ENCODE measurements at regions not wholly inside any gene's neighbourhood (a gene's known extent, or its start where the extent isn't known, plus 50 kb on each side); places are given as distances from the start of the nearest gene placed in this dataset.

DNA sequence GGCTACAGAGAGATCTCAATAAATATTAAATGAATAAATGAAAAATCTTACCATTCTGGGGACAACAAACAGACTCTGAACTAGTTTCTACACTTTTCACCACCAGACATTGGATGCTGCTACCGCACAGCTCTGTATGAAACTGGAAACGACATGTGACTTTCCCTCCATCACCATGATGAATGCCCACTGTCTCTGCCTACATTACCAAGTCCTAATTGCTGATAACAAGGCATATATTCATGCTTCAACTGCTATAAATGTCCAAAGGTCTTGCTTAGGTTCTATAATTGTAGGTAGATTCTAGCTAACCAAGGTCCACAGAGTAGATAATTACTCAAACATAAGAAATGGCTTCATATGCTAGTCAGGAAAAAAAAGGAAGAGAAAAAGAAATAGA, 399.4 kb upstream of the ADGRL3 start:
- H3K4me1 Mint-ChIP-seq (ENCODE audit: low read depth): no peaks in the 10 kb centered on the region
- H3K27ac Mint-ChIP-seq: no peak overlapping the region
- no peaks in the 10 kb centered on the region for H3K27me3 Mint-ChIP-seq (ENCODE audit: low read depth)
- no peak overlapping the region for H3K4me3 Mint-ChIP-seq (ENCODE audit: low read depth)
- H3K9me3 Mint-ChIP-seq: peaks cover 4% of the 10 kb centered on the region
- no peaks in the 10 kb centered on the region for H3K36me3 Mint-ChIP-seq (ENCODE audit: low read depth)
- DNase-seq (ENCODE audit: low spot score): no peak
- intact Hi-C loops (cut with micrococcal nuclease): no loop called here

DNA sequence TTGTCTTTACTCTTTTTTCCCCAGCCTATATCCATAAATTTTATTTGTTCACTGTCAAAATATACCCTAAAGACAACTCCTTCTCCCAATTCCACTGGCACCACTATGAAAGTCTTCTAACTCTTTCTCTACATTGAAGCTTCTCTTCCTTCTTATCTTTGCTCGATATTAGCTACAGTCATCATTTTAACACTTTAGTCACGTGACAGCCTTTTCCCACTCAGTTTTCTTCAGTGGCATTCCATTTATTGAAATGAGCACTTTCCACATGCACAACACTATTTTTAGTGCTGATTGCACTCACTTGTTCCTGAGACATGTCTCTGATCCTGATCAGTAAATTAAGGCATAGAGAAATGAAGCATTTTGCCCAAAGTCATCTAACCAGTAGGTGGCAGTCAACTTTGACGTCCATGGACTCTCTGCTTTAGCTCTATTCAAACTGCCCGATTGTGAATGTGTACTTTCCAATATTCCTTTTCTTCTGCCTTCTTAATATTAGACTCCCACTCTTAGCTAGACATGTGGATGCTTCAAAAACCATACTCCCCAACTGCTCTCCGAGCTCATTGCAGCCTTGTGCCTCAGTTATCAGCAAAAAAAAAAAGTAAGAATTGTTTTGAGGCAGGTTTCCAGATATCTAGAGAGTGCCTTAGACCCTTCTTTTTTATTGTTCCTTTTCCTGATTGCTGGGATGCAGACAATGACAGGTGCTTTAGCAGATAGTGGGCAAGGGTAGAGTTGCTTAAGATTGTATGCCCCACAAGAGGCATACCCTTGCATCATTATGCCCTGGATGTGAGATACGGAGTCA, 394.4 kb upstream of the ADGRL3 start:
- DNase-seq (ENCODE audit: low spot score): no peak
- intact Hi-C loops (cut with micrococcal nuclease): no loop called here
- H3K27ac Mint-ChIP-seq: no peak overlapping the region
- H3K27me3 Mint-ChIP-seq (ENCODE audit: low read depth): no peaks in the 10 kb centered on the region
- H3K4me3 Mint-ChIP-seq (ENCODE audit: low read depth): no peak overlapping the region
- no peaks in the 10 kb centered on the region for H3K4me1 Mint-ChIP-seq (ENCODE audit: low read depth)
- H3K36me3 Mint-ChIP-seq (ENCODE audit: low read depth): no peaks in the 10 kb centered on the region
- no peaks in the 10 kb centered on the region for H3K9me3 Mint-ChIP-seq

DNA sequence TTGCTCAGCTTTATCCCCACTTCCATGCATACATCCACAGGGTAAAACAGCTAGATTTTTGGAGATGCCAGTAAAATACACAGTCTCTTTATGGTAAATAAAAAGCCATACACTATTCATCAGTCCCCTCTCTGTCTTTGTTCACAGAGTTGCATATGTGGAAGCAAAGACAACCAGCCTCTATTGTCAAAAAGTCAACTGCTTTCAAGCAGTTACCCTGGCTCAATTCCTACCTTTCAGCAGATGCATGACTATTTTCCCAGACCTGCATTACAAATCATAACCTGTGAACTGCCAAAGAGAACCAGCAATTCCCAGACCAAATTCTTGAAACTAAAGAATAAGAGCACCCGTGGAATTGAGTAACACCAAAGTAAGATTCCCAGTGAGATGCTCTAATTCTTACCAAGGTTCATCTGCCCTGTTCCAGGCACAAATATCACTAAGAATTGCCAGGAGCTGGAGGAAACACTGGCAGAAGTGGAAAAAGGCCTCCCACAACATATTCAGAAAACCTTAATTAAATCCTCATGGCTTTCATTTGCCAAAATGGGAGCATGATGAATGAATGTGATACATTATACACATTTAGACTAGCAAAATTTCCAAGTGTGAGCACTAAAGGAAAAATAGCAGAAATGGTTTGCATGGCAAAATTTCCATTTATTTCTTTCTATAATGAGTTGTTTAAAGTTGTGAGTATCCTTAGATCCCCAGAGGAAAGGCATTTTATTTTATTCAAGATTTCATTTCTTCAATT, 391.2 kb upstream of the ADGRL3 start:
- Mint-ChIP-seq H3K4me3 (ENCODE audit: low read depth) (no peak overlapping the region), H3K36me3 (ENCODE audit: low read depth) (no peaks in the 10 kb centered on the region), H3K4me1 (ENCODE audit: low read depth) (no peaks in the 10 kb centered on the region), H3K27me3 (ENCODE audit: low read depth) (no peaks in the 10 kb centered on the region), H3K9me3 (peaks cover 5% of the 10 kb centered on the region), H3K27ac (no peak overlapping the region)
- DNase-seq (ENCODE audit: low spot score): no peak
- intact Hi-C loops (cut with micrococcal nuclease): no loop called here

DNA sequence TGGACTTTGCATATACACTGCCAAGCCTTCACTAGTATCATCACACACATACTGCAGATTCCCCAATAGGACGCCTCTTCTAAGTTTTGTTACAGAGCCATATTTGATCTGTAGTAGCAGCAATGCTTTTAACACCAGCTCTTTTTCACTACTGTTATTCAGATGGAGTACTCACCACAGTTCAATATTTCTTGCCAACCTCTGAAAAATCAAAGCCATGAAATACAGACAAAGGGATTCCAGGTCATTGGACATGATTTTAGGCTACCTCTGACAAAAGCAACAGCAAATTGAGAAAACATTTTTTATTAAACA, 390.7 kb upstream of the ADGRL3 start:
- Mint-ChIP-seq H3K4me1 (ENCODE audit: low read depth) (no peaks in the 10 kb centered on the region), H3K27me3 (ENCODE audit: low read depth) (no peaks in the 10 kb centered on the region), H3K27ac (no peak overlapping the region), H3K4me3 (ENCODE audit: low read depth) (no peak overlapping the region), H3K36me3 (ENCODE audit: low read depth) (no peaks in the 10 kb centered on the region), H3K9me3 (peaks cover 5% of the 10 kb centered on the region)
- intact Hi-C loops (cut with micrococcal nuclease): no loop called here
- no peak for DNase-seq (ENCODE audit: low spot score)

DNA sequence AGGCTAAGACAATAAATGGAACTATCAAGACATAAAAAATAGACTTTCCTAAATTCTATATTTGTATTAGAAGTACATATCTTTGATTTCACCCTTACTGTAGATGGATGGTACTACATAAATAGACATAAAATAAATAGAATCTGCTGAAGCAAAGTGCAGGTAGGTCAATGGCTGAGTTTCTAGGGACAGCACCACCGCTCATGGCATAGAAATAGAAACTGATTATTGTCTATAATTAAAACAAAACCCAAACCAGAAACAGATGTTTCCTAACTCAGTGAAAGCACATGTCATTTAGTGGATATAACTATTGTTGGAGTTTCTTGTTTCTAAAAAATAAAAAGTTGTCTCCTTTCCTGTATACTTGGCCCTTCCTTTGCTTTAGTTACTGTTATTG, 387.3 kb upstream of the ADGRL3 start:
- Mint-ChIP-seq H3K36me3 (ENCODE audit: low read depth) (no peaks in the 10 kb centered on the region), H3K4me3 (ENCODE audit: low read depth) (no peak overlapping the region), H3K27me3 (ENCODE audit: low read depth) (no peaks in the 10 kb centered on the region), H3K4me1 (ENCODE audit: low read depth) (no peaks in the 10 kb centered on the region), H3K9me3 (peaks cover 14% of the 10 kb centered on the region), H3K27ac (no peak overlapping the region)
- DNase-seq (ENCODE audit: low spot score): no peak
- intact Hi-C loops (cut with micrococcal nuclease): no loop called here

DNA sequence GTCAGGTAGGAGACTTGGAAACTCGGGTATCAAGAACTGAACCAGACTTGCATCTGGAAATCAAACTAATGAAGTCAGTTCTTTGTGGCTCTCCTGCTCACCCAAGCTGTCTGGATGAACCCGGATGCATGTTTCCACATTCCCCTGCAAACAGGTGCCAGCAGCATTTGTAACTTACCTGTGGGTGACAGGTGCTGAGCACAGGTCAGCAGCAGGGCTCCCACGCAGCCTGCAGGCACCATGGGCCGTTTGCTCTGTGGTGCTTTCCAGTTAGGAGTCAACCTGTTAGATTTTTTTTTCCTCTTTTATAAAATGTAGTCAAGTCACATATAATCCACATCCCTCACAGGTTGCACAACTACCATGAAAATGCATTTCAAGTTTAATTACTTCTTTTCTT, 385.6 kb upstream of the ADGRL3 start:
- no peaks in the 10 kb centered on the region for H3K4me1 Mint-ChIP-seq (ENCODE audit: low read depth)
- H3K36me3 Mint-ChIP-seq (ENCODE audit: low read depth): no peaks in the 10 kb centered on the region
- H3K27me3 Mint-ChIP-seq (ENCODE audit: low read depth): no peaks in the 10 kb centered on the region
- H3K9me3 Mint-ChIP-seq: peaks cover 18% of the 10 kb centered on the region
- no peak overlapping the region for H3K27ac Mint-ChIP-seq
- intact Hi-C loops (cut with micrococcal nuclease): no loop called here
- no peak for DNase-seq (ENCODE audit: low spot score)
- no peak overlapping the region for H3K4me3 Mint-ChIP-seq (ENCODE audit: low read depth)

DNA sequence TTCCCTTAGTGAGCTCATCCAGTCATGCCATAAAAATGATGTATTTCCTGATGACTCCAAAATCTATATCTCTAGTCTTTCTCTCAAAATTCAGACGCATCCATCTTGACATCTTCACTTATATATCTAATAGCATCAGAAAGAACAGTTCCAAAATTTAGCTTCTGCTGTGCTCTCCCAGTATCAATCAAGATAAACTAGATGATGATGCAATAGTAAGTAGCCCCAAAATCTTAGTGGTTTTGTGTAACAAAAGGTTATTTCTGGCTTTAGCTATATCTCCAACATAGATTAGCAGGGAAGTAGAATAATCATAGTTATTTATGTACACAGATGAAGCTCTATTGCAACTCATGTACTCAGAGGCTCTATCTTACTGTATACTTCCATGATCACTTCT, 382.5 kb upstream of the ADGRL3 start:
- intact Hi-C loops (cut with micrococcal nuclease): no loop called here
- Mint-ChIP-seq H3K4me3 (ENCODE audit: low read depth) (no peak overlapping the region), H3K4me1 (ENCODE audit: low read depth) (no peaks in the 10 kb centered on the region), H3K36me3 (ENCODE audit: low read depth) (no peaks in the 10 kb centered on the region), H3K27ac (no peak overlapping the region), H3K9me3 (peaks cover 28% of the 10 kb centered on the region), H3K27me3 (ENCODE audit: low read depth) (no peaks in the 10 kb centered on the region)
- DNase-seq (ENCODE audit: low spot score): no peak

DNA sequence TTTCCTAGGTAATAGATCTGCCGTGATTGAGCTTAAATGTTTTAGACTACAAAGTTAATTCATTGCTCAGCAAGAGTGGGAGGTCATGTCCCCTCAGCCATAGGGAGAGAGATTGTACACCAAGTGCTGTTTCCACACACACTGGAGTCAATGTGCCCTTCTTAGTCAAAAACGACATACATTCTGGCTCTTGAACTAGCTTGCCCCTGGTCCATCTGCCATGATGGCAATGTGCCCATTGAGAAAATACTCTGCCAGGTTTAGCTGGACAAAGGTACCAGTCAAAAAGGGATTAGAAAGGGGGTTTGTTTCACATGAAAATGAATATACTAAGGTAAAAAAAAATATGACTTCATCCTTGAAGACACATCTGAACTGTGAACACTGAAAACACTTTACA, 377.1 kb upstream of the ADGRL3 start:
- H3K27ac Mint-ChIP-seq: no peak overlapping the region
- H3K4me1 Mint-ChIP-seq (ENCODE audit: low read depth): no peaks in the 10 kb centered on the region
- no peaks in the 10 kb centered on the region for H3K36me3 Mint-ChIP-seq (ENCODE audit: low read depth)
- intact Hi-C loops (cut with micrococcal nuclease): no loop called here
- no peak for DNase-seq (ENCODE audit: low spot score)
- peaks cover 31% of the 10 kb centered on the region for H3K9me3 Mint-ChIP-seq
- H3K4me3 Mint-ChIP-seq (ENCODE audit: low read depth): no peak overlapping the region
- H3K27me3 Mint-ChIP-seq (ENCODE audit: low read depth): no peaks in the 10 kb centered on the region

DNA sequence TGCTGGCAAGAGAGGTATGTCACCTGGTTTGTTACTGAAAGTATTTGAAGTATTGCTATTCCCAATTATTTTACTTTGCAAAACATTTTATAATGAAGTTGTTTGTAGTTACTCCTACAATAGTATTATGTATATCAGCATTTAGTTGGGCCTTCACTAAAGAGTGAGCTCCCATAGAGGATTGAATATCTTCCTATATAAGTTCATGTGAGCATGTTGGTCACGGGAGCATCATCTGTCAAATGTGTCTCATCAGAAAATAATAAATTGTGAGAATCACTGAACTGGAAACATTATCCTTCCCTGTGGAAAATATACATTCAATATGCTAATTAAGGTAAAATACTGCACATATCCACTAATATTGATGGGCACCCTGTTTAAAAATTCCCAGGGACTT, 360.1 kb upstream of the ADGRL3 start:
- Mint-ChIP-seq H3K4me1 (ENCODE audit: low read depth) (no peaks in the 10 kb centered on the region), H3K27me3 (ENCODE audit: low read depth) (no peaks in the 10 kb centered on the region), H3K27ac (no peak overlapping the region), H3K36me3 (ENCODE audit: low read depth) (no peaks in the 10 kb centered on the region), H3K4me3 (ENCODE audit: low read depth) (no peak overlapping the region), H3K9me3 (peaks cover 44% of the 10 kb centered on the region)
- DNase-seq (ENCODE audit: low spot score): no peak
- intact Hi-C loops (cut with micrococcal nuclease): no loop called here

DNA sequence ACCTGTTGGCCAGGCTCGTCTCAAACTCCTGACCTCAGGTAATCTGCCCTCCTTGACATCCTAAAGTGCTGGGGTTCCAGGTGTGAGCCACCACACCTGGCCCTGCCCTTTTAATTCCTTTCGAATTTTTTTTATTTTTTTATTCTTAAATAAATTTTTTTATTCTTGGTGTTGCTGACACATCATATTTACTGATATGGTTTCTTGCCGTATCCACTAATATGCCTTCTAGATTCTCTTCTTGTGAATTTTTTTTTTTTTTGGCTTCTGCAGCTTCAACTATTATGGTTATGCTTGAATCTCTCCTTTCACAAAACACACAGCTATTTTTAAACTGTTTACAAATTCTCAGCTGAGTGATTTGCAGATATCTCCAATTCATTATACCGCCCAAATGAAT, 353.4 kb upstream of the ADGRL3 start:
- Mint-ChIP-seq H3K27ac (no peak overlapping the region), H3K36me3 (ENCODE audit: low read depth) (no peaks in the 10 kb centered on the region), H3K4me3 (ENCODE audit: low read depth) (no peak overlapping the region), H3K9me3 (peaks cover 49% of the 10 kb centered on the region), H3K4me1 (ENCODE audit: low read depth) (no peaks in the 10 kb centered on the region), H3K27me3 (ENCODE audit: low read depth) (no peaks in the 10 kb centered on the region)
- intact Hi-C loops (cut with micrococcal nuclease): no loop called here
- no peak for DNase-seq (ENCODE audit: low spot score)

DNA sequence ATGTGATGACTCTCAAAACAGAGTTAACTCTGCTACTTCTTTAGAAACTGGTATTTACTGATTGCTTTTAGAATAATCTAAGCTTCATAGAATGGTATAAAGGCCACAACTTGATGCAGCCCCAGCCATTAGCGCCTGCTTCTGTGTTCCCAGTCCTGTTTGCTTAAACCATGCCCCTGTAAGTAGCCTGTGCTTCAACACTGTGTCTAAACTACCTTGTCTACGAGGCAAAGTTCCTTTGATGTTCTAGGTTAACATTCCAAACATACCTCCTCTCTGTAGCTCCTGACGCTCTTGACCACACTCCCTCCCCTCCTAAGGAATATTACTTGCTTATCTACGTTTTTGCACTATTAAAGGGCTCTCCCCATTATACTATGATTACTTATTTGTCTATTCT, 352.5 kb upstream of the ADGRL3 start:
- H3K9me3 Mint-ChIP-seq: peaks cover 57% of the 10 kb centered on the region

DNA sequence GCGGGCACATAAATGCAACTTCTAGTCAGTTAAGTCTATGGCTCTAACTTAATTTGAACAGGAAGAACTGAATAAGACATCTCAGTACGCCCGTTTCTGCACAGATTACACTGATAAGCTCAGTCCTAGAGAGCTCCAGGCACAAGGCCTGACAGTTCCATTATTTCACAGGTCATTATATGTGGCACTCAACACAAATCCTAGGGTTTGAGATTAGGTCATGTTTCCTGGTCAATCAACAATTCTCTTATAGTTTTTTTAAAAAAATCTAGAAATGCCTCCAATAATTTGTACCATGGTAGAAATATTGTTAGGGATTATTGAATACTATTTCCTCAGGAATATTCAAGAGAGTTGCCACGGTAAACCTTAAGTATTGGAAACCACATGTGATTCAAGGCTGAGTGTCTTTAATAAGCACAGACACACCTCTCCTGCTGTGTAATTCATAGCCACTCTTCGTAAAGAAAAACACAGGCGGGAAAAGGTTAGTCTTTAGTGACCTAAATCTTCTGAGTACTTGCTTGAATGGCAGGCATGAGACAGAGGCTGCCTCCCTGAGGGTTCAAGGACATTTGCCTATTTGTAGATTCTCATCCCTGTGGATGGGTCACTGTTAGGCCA, 342.9 kb upstream of the ADGRL3 start:
- Mint-ChIP-seq H3K27me3 (ENCODE audit: low read depth) (no peaks in the 10 kb centered on the region), H3K27ac (no peak overlapping the region), H3K4me3 (ENCODE audit: low read depth) (no peak overlapping the region), H3K4me1 (ENCODE audit: low read depth) (no peaks in the 10 kb centered on the region), H3K9me3 (peaks cover 41% of the 10 kb centered on the region), H3K36me3 (ENCODE audit: low read depth) (no peaks in the 10 kb centered on the region)
- DNase-seq (ENCODE audit: low spot score): no peak
- intact Hi-C loops (cut with micrococcal nuclease): no loop called here

More for the DNA sequence above, 352.5 kb upstream of the ADGRL3 start:
- DNase-seq (ENCODE audit: low spot score): no peak
- Mint-ChIP-seq H3K27ac (no peak overlapping the region), H3K4me3 (ENCODE audit: low read depth) (no peak overlapping the region), H3K27me3 (ENCODE audit: low read depth) (no peaks in the 10 kb centered on the region), H3K36me3 (ENCODE audit: low read depth) (no peaks in the 10 kb centered on the region), H3K4me1 (ENCODE audit: low read depth) (no peaks in the 10 kb centered on the region)
- intact Hi-C loops (cut with micrococcal nuclease): no loop called here

DNA sequence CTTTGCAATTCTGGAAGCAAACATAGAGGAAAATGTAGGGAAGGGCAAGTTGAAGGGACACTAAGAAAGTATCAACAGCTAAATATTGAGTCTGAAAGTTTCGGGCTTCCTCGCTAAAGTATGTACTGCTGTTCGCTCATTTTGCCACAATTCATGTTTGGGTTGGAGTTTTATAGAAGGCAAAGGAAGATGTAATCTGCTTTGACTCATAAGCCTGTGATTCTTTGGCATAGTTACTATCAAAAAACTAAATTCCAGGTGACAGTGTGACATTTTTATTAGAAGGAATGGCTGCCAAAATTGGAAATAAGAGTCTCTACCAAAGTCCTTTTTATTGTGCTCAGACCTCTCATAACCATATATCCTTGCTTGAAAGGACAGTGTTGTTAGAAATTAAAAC, 336.7 kb upstream of the ADGRL3 start:
- intact Hi-C loops (cut with micrococcal nuclease): no loop called here
- Mint-ChIP-seq H3K27ac (no peak overlapping the region), H3K4me1 (ENCODE audit: low read depth) (no peaks in the 10 kb centered on the region), H3K9me3 (peaks cover 25% of the 10 kb centered on the region), H3K27me3 (ENCODE audit: low read depth) (no peaks in the 10 kb centered on the region), H3K4me3 (ENCODE audit: low read depth) (no peak overlapping the region), H3K36me3 (ENCODE audit: low read depth) (no peaks in the 10 kb centered on the region)
- no peak for DNase-seq (ENCODE audit: low spot score)

All from activated T-helper 2 cell treated with anti-CD3 and anti-CD28 coated beads, Interferon-gamma antibody, Interleukin-2, Interleukin-4, amounts not matched to agents 10 μg/mL and 5 μg/mL and 100 μg/mL, durations not matched to agents 14 hours and 24 hours and 36 hours (primary cell).